Keratinocyte (primary cell): ENCODE measurements at regions not wholly inside any gene's neighbourhood (a gene's known extent, or its start where the extent isn't known, plus 50 kb on each side); places are given as distances from the start of the nearest gene placed in this dataset.

Experiments
- DNase-seq: peaks from one replicate; pipeline ENCODE4 v3.0.0-alpha.2; 2011; ENCODE audit warnings: low read depth, missing footprints, low spot score
- FAIRE-seq: peaks from 2 replicates; lab custom pipeline; 2011; peaks lifted over from hg19 to GRCh38; lab: Jason Lieb, UNC
- H2AFZ ChIP-seq: 2 replicates; pipeline ENCODE4 v1.6.0; 2012; ENCODE audit warnings: low read length, control low read depth, inconsistent platforms; ENCODE audit not compliant: control insufficient read depth
- H3K27ac ChIP-seq: 2 replicates; pipeline ENCODE4 v1.5.1; 2011; ENCODE audit warnings: low read length; ENCODE audit not compliant: control insufficient read depth, insufficient read depth
- H3K27me3 ChIP-seq: 3 replicates; pipeline ENCODE4 v1.6.0; 2011; ENCODE audit warnings: low read length; ENCODE audit not compliant: control insufficient read depth, insufficient read depth; ENCODE audit errors: extremely low read depth
- H3K36me3 ChIP-seq, 2 experiments: 2 replicates in 1 of 2; 3 replicates in 1 of 2; pipeline ENCODE4 v1.5.1; 2011; ENCODE audit warnings: low read length in 2 of 2, mild to moderate bottlenecking in 1 of 2; ENCODE audit not compliant: control insufficient read depth in 2 of 2, insufficient read depth in 2 of 2; ENCODE audit errors: extremely low read depth in 1 of 2
- H3K4me1 ChIP-seq: 3 replicates; pipeline ENCODE4 v1.5.1; 2011; ENCODE audit warnings: low read length; ENCODE audit not compliant: control insufficient read depth, insufficient read depth; ENCODE audit errors: extremely low read depth
- H3K4me2 ChIP-seq: 3 replicates; pipeline ENCODE4 v1.6.0; 2011; ENCODE audit warnings: low read depth, low read length; ENCODE audit not compliant: control insufficient read depth, insufficient read depth; ENCODE audit errors: extremely low read depth
- H3K4me3 ChIP-seq, 3 experiments: fragments of 200-600 bp in 1 of 3; sonication (generic) in 1 of 3; 2 replicates in 2 of 3; 3 replicates in 1 of 3; pipeline ENCODE4 v1.5.1; 2011 to 2016; ENCODE audit warnings: low read length in 3 of 3, mild to moderate bottlenecking in 3 of 3, control low read depth in 2 of 3, inconsistent platforms in 1 of 3, low read depth in 1 of 3, mixed read lengths in 1 of 3, mixed run types in 1 of 3, moderate library complexity in 1 of 3; ENCODE audit not compliant: control insufficient read depth in 2 of 3, insufficient read depth in 2 of 3; ENCODE audit errors: extremely low read depth in 1 of 3
- H3K79me2 ChIP-seq: 2 replicates; pipeline ENCODE4 v1.6.0; 2012; ENCODE audit warnings: low read length; ENCODE audit not compliant: control insufficient read depth, insufficient read depth
- H3K9ac ChIP-seq: 3 replicates; pipeline ENCODE4 v1.6.0; 2011; ENCODE audit warnings: low read length; ENCODE audit not compliant: control insufficient read depth, insufficient read depth; ENCODE audit errors: extremely low read depth
- H3K9me1 ChIP-seq: 3 replicates; pipeline ENCODE4 v1.6.0; 2011; ENCODE audit warnings: low read length; ENCODE audit not compliant: control insufficient read depth, insufficient read depth; ENCODE audit errors: extremely low read depth
- H3K9me3 ChIP-seq: 2 replicates; pipeline ENCODE4 v1.5.1; 2012; ENCODE audit warnings: low read depth, low read length; ENCODE audit not compliant: control insufficient read depth
- H4K20me1 ChIP-seq: 3 replicates; pipeline ENCODE4 v1.6.0; 2011; ENCODE audit warnings: low read length; ENCODE audit not compliant: control insufficient read depth, insufficient read depth; ENCODE audit errors: extremely low read depth
- CTCF ChIP-seq, 3 experiments: IDR thresholded peaks in 1 of 3; conservative IDR thresholded peaks in 1 of 3; optimal IDR thresholded peaks in 1 of 3; 2 replicates in 2 of 3; 3 replicates in 1 of 3; pipeline versions ENCODE3 to v1.5.1; 2011; ENCODE audit warnings: low read length in 3 of 3, mild to moderate bottlenecking in 3 of 3, moderate library complexity in 2 of 3, control low read depth in 1 of 3, inconsistent platforms in 1 of 3; ENCODE audit not compliant: insufficient read depth in 2 of 3; ENCODE audit errors: extremely low read depth in 1 of 3
- EZH2 ChIP-seq: IDR thresholded peaks from one replicate; pipeline ENCODE4 v1.6.1; 2012; ENCODE audit warnings: inconsistent platforms, mild to moderate bottlenecking, low read length, moderate library complexity
- dilution Hi-C: fragments of 300-500 bp; cut with MboI; formaldehyde crosslinking; loops from one replicate; pipeline ENCODE4 v1.7.0; 2020; ENCODE audit warnings: low sequenced_read_pairs; ENCODE audit not compliant: extremely low pct_ligation_motif_present

GRCh38 chr16:88305176-88305575 lies 77.6 kb upstream of the ZNF469 start:
- Histone ChIP-seq H3K27ac (no peak overlapping the region), H3K4me2 (no peak overlapping the region)
- FAIRE-seq, result no peak

GRCh38 chr16:88306411-88306810 lies 76.3 kb upstream of the ZNF469 start:
- H2AFZ ChIP-seq, result no peak overlapping the region
- peaks cover 23% of the 10 kb centered on the region for H3K4me1 ChIP-seq
- no peak overlapping the region for H3K9ac ChIP-seq
- H3K9me1 ChIP-seq, result no peaks in the 10 kb centered on the region
- DNase-seq (no peak), FAIRE-seq (no peak)
- H3K27ac ChIP-seq, result no peak overlapping the region
- TF ChIP-seq CTCF (optimal IDR thresholded peaks at IDR 0.05 in 1 of 3, IDR thresholded peaks at IDR 0.05 in 1 of 3, conservative IDR thresholded peaks at IDR 0.05 in 1 of 3; ENCODE audit: extremely low read depth in 1 of 3, insufficient read depth in 2 of 3, low read length in 3 of 3) (no peak), EZH2 (no peak)
- H3K36me3 ChIP-seq, result no peaks in the 10 kb centered on the region
- dilution Hi-C loops, result no loop called here
- peaks cover 3% of the 10 kb centered on the region for H3K27me3 ChIP-seq
- no peak overlapping the region for H3K4me2 ChIP-seq
- no peaks in the 10 kb centered on the region for H4K20me1 ChIP-seq
- no peaks in the 10 kb centered on the region for H3K79me2 ChIP-seq
- no peak overlapping the region for H3K4me3 ChIP-seq
- H3K9me3 ChIP-seq, result no peaks in the 10 kb centered on the region

More at GRCh38 chr16:88305176-88305575, 77.6 kb upstream of the ZNF469 start:
- no peaks in the 10 kb centered on the region for H3K9me1 ChIP-seq
- no peak for DNase-seq
- H3K4me3 ChIP-seq, result no peak overlapping the region
- TF ChIP-seq EZH2 (no peak), CTCF (optimal IDR thresholded peaks at IDR 0.05 in 1 of 3, IDR thresholded peaks at IDR 0.05 in 1 of 3, conservative IDR thresholded peaks at IDR 0.05 in 1 of 3; ENCODE audit: extremely low read depth in 1 of 3, insufficient read depth in 2 of 3, low read length in 3 of 3) (no peak)
- H3K27me3 ChIP-seq, result no peaks in the 10 kb centered on the region
- dilution Hi-C loops, result no loop called here
- H3K9ac ChIP-seq, result no peak overlapping the region
- H3K9me3 ChIP-seq, result no peaks in the 10 kb centered on the region
- no peak overlapping the region for H2AFZ ChIP-seq
- H3K79me2 ChIP-seq, result no peaks in the 10 kb centered on the region
- H3K4me1 ChIP-seq, result peaks cover 23% of the 10 kb centered on the region
- no peaks in the 10 kb centered on the region for H3K36me3 ChIP-seq
- no peaks in the 10 kb centered on the region for H4K20me1 ChIP-seq
